Stimulated activated CD4-positive, alpha-beta T cell treated with anti-CD3 and anti-CD28 coated beads, Interleukin-2, amount 100 ng/mL, for 48 hours (primary cell): ENCODE measurements at regions not wholly inside any gene's neighbourhood (a gene's known extent, or its start where the extent isn't known, plus 50 kb on each side); places are given as distances from the start of the nearest gene placed in this dataset.

Experiments used
- DNase-seq, 2 donors: peaks; one replicate each; pipeline ENCODE4 v3.0.0-alpha.2; 2020

- DNase-seq, result no peak
Measured at GRCh38 chr12:124393414-124393790, 98.5 kb downstream of the RFLNA start.

GRCh38 chr12:124392667-124393413 lies 97.9 kb downstream of the RFLNA start:
- DNase-seq, result no peak

GRCh38 chr12:124392271-124392666 lies 97.4 kb downstream of the RFLNA start:
- no peak for DNase-seq

GRCh38 chr12:124391340-124392261 lies 96.7 kb downstream of the RFLNA start:
- DNase-seq, result peak; percentile 15 to 46

- no peak for DNase-seq
Measured at GRCh38 chr12:124390442-124391097, 95.7 kb downstream of the RFLNA start.

- no peak for DNase-seq
Measured at GRCh38 chr12:124389725-124390441, 95.0 kb downstream of the RFLNA start.

- peak; percentile 37 to 55 for DNase-seq
Measured at GRCh38 chr12:124389138-124389724, 94.3 kb downstream of the RFLNA start.

- DNase-seq, result peak; percentile 18 to 35
Measured at GRCh38 chr12:124388679-124389137, 93.8 kb downstream of the RFLNA start.

GRCh38 chr12:124388038-124388671 lies 93.3 kb downstream of the RFLNA start:
- no peak for DNase-seq

GRCh38 chr12:124387528-124387911 lies 92.6 kb downstream of the RFLNA start:
- DNase-seq, result no peak

GRCh38 chr12:124386661-124387527 lies 92.0 kb downstream of the RFLNA start:
- no peak for DNase-seq

- DNase-seq, result no peak
Measured at GRCh38 chr12:124386059-124386458, 91.2 kb downstream of the RFLNA start.

GRCh38 chr12:124385219-124385969 lies 90.5 kb downstream of the RFLNA start:
- no peak for DNase-seq

- DNase-seq, result no peak
Measured at GRCh38 chr12:124384299-124384894, 89.5 kb downstream of the RFLNA start.

- DNase-seq, result no peak
Measured at GRCh38 chr12:124383028-124383427, 88.1 kb downstream of the RFLNA start.

- no peak for DNase-seq
Measured at GRCh38 chr12:124381456-124382296, 86.8 kb downstream of the RFLNA start.

GRCh38 chr12:124380796-124381455 lies 86.0 kb downstream of the RFLNA start:
- no peak for DNase-seq
